Colonic mucosa (tissue), 4 donors: ENCODE measurements at regions not wholly inside any gene's neighbourhood (a gene's known extent, or its start where the extent isn't known, plus 50 kb on each side); places are given as distances from the start of the nearest gene placed in this dataset.

Experiments used
- DNase-seq: peaks from one replicate; pipeline ENCODE4 v3.0.0-alpha.2; 2020
- H3K27ac ChIP-seq: fragments of 200-600 bp; one replicate; pipeline ENCODE4 v1.8.0; 2021
- H3K27me3 ChIP-seq: fragments of 200-600 bp; one replicate; pipeline ENCODE4 v1.8.0; 2021
- H3K36me3 ChIP-seq: fragments of 200-600 bp; one replicate; pipeline ENCODE4 v1.8.0; 2021
- H3K4me1 ChIP-seq: fragments of 200-600 bp; one replicate; pipeline ENCODE4 v1.8.0; 2021; ENCODE audit warnings: mild to moderate bottlenecking
- H3K4me3 ChIP-seq: fragments of 200-600 bp; one replicate; pipeline ENCODE4 v1.8.0; 2021
- H3K9ac ChIP-seq, 2 donors: one replicate each; pipeline ENCODE4 v1.7.0; 2013; ENCODE audit warnings: control low read depth in 2 of 2, low read depth in 2 of 2, low read length in 2 of 2
- H3K9me3 ChIP-seq: fragments of 200-600 bp; one replicate; pipeline ENCODE4 v1.8.0; 2021
- CTCF ChIP-seq: fragments of 200-600 bp; IDR thresholded peaks from one replicate; pipeline ENCODE4 v1.8.0; 2022; ENCODE audit warnings: antibody characterized with exemption, mild to moderate bottlenecking
- intact Hi-C: fragments of 100-400 bp; cut with DNase I; formaldehyde crosslinking; loops from one replicate; pipeline ENCODE4 v1.14.1; 2022
- donor health status: healthy.
- donor health status: DM: no; HTN: no; CAD: no.
- donor health status: DM: no; HTN: no; CAD: no.

- H3K9ac ChIP-seq = no peak overlapping the region
- H3K27me3 ChIP-seq = no peaks in the 10 kb centered on the region
- H3K36me3 ChIP-seq = no peaks in the 10 kb centered on the region
- TF ChIP-seq CTCF = no peak
- H3K9me3 ChIP-seq = no peaks in the 10 kb centered on the region
- no peak for DNase-seq
- intact Hi-C loops = no loop called here
- no peaks in the 10 kb centered on the region for H3K4me1 ChIP-seq
- no peak overlapping the region for H3K27ac ChIP-seq
- H3K4me3 ChIP-seq = no peak overlapping the region
These were observed 122.0 kb downstream of the PCDH7 start for GRCh38 chr4:30842142-30842541.

GRCh38 chr4:30842689-30843088, 122.5 kb downstream of the PCDH7 start:
- Histone ChIP-seq H3K4me1 (no peaks in the 10 kb centered on the region), H3K4me3 (no peak overlapping the region), H3K27me3 (no peaks in the 10 kb centered on the region), H3K9ac (no peak overlapping the region), H3K36me3 (no peaks in the 10 kb centered on the region), H3K27ac (no peak overlapping the region), H3K9me3 (no peaks in the 10 kb centered on the region)
- no peak for DNase-seq
- intact Hi-C loops = no loop called here
- TF ChIP-seq CTCF = no peak

- H3K27me3 ChIP-seq = no peaks in the 10 kb centered on the region
- H3K27ac ChIP-seq = no peak overlapping the region
- H3K4me1 ChIP-seq = no peaks in the 10 kb centered on the region
- H3K9ac ChIP-seq = no peak overlapping the region
- H3K36me3 ChIP-seq = no peaks in the 10 kb centered on the region
- H3K9me3 ChIP-seq = no peaks in the 10 kb centered on the region
- DNase-seq = no peak
- intact Hi-C loops = no loop called here
- no peak overlapping the region for H3K4me3 ChIP-seq
- no peak for TF ChIP-seq CTCF
These were observed 124.9 kb downstream of the PCDH7 start for GRCh38 chr4:30844861-30845582.

- Histone ChIP-seq H3K36me3 (no peaks in the 10 kb centered on the region), H3K4me1 (no peaks in the 10 kb centered on the region), H3K9me3 (no peaks in the 10 kb centered on the region), H3K27me3 (no peaks in the 10 kb centered on the region), H3K4me3 (no peak overlapping the region), H3K9ac (no peak overlapping the region), H3K27ac (no peak overlapping the region)
- TF ChIP-seq CTCF = no peak
- no peak for DNase-seq
- intact Hi-C loops = no loop called here
These were observed 127.0 kb downstream of the PCDH7 start for GRCh38 chr4:30847167-30847566.

GRCh38 chr4:30847958-30848357, 127.8 kb downstream of the PCDH7 start:
- no peak overlapping the region for H3K9ac ChIP-seq
- H3K36me3 ChIP-seq = no peaks in the 10 kb centered on the region
- no peak for DNase-seq
- no peak overlapping the region for H3K27ac ChIP-seq
- no peak overlapping the region for H3K4me3 ChIP-seq
- intact Hi-C loops = no loop called here
- no peak for TF ChIP-seq CTCF
- no peaks in the 10 kb centered on the region for H3K27me3 ChIP-seq
- no peaks in the 10 kb centered on the region for H3K9me3 ChIP-seq
- H3K4me1 ChIP-seq = no peaks in the 10 kb centered on the region
